Astrocyte (in vitro differentiated cells and primary cell): ENCODE measurements at regions not wholly inside any gene's neighbourhood (a gene's known extent, or its start where the extent isn't known, plus 50 kb on each side); places are given as distances from the start of the nearest gene placed in this dataset.

Experiments
- DNase-seq: peaks from one replicate; pipeline ENCODE4 v3.0.0-alpha.2; 2010; ENCODE audit warnings: low read depth
- FAIRE-seq: peaks from 2 replicates; lab custom pipeline; 2011; peaks lifted over from hg19 to GRCh38; lab: Jason Lieb, UNC
- H2AFZ ChIP-seq: 2 replicates; pipeline ENCODE4 v1.6.0; 2012; ENCODE audit warnings: low read depth, low read length, inconsistent platforms
- H3K27ac ChIP-seq: 2 replicates; pipeline ENCODE4 v1.5.1; 2011; ENCODE audit warnings: low read depth, low read length, inconsistent platforms
- H3K27me3 ChIP-seq: 2 replicates; pipeline ENCODE4 v1.6.0; 2011; ENCODE audit warnings: low read length, inconsistent platforms; ENCODE audit not compliant: insufficient read depth
- H3K36me3 ChIP-seq: 2 replicates; pipeline ENCODE4 v1.5.1; 2011; ENCODE audit warnings: low read length, inconsistent platforms; ENCODE audit not compliant: insufficient read depth
- H3K4me1 ChIP-seq: 2 replicates; pipeline ENCODE4 v1.5.1; 2011; ENCODE audit warnings: low read length, inconsistent platforms; ENCODE audit not compliant: insufficient read depth
- H3K4me2 ChIP-seq: 2 replicates; pipeline ENCODE4 v1.6.0; 2012; ENCODE audit warnings: low read length, inconsistent platforms
- H3K4me3 ChIP-seq: 2 replicates; pipeline ENCODE4 v1.5.1; 2011; ENCODE audit warnings: low read depth, mild to moderate bottlenecking, low read length, inconsistent platforms; ENCODE audit not compliant: insufficient read depth
- H3K79me2 ChIP-seq: 2 replicates; pipeline ENCODE4 v1.6.0; 2012; ENCODE audit warnings: mild to moderate bottlenecking, low read length, inconsistent platforms; ENCODE audit not compliant: insufficient read depth
- H3K9ac ChIP-seq: 2 replicates; pipeline ENCODE4 v1.6.0; 2012; ENCODE audit warnings: mild to moderate bottlenecking, low read length, inconsistent platforms
- H3K9me3 ChIP-seq: 2 replicates; pipeline ENCODE4 v1.5.1; 2012; ENCODE audit warnings: low read depth, mild to moderate bottlenecking, low read length, inconsistent platforms; ENCODE audit not compliant: insufficient read depth
- H4K20me1 ChIP-seq: 2 replicates; pipeline ENCODE4 v1.6.0; 2012; ENCODE audit warnings: low read length, inconsistent platforms; ENCODE audit not compliant: insufficient read depth
- H3K27ac Mint-ChIP-seq: one replicate; pipeline ENCODE4 v1.8.0; 2021; ENCODE audit warnings: mild to moderate bottlenecking, mixed read lengths; ENCODE audit not compliant: unreplicated experiment
- H3K27me3 Mint-ChIP-seq: one replicate; pipeline ENCODE4 v1.8.0; 2021; ENCODE audit warnings: low read depth, mixed read lengths; ENCODE audit not compliant: unreplicated experiment
- H3K36me3 Mint-ChIP-seq: one replicate; pipeline ENCODE4 v1.8.0; 2021; ENCODE audit warnings: low read depth, mixed read lengths; ENCODE audit not compliant: unreplicated experiment
- H3K4me1 Mint-ChIP-seq: one replicate; pipeline ENCODE4 v1.8.0; 2021; ENCODE audit warnings: low read depth, mixed read lengths; ENCODE audit not compliant: unreplicated experiment
- H3K4me3 Mint-ChIP-seq: one replicate; pipeline ENCODE4 v1.8.0; 2021; ENCODE audit warnings: mild to moderate bottlenecking, moderate library complexity, mixed read lengths; ENCODE audit not compliant: unreplicated experiment
- H3K9me3 Mint-ChIP-seq: one replicate; pipeline ENCODE4 v1.8.0; 2021; ENCODE audit warnings: mild to moderate bottlenecking, mixed read lengths; ENCODE audit not compliant: unreplicated experiment
- CTCF ChIP-seq: IDR thresholded peaks from 2 replicates; pipeline ENCODE4 v1.5.1; 2011; ENCODE audit warnings: low read depth, mild to moderate bottlenecking, inconsistent platforms, low read length, moderate library complexity; ENCODE audit not compliant: insufficient read depth
- EZH2 ChIP-seq: IDR thresholded peaks from 2 replicates; pipeline ENCODE4 v1.6.1; 2012; ENCODE audit warnings: mild to moderate bottlenecking, low read length, inconsistent platforms; ENCODE audit not compliant: insufficient read depth

- H3K36me3 ChIP-seq, result no peaks in the 10 kb centered on the region
- H3K9me3 Mint-ChIP-seq, result peaks cover 6% of the 10 kb centered on the region
- no peak overlapping the region for H3K9ac ChIP-seq
- H3K36me3 Mint-ChIP-seq, result no peaks in the 10 kb centered on the region
- H4K20me1 ChIP-seq, result no peaks in the 10 kb centered on the region
- no peak overlapping the region for H3K4me3 Mint-ChIP-seq
- H3K4me1 ChIP-seq, result peaks cover 3% of the 10 kb centered on the region
- peaks cover 3% of the 10 kb centered on the region for H3K9me3 ChIP-seq
- DNase-seq, result no peak
- no peak overlapping the region for H3K27ac Mint-ChIP-seq
- no peak overlapping the region for H3K4me2 ChIP-seq
- no peaks in the 10 kb centered on the region for H3K79me2 ChIP-seq
- no peak overlapping the region for H3K4me3 ChIP-seq
- FAIRE-seq, result no peak
- H3K27me3 ChIP-seq, result no peaks in the 10 kb centered on the region
- TF ChIP-seq CTCF, result no peak
- TF ChIP-seq EZH2, result no peak
- no peaks in the 10 kb centered on the region for H3K27me3 Mint-ChIP-seq
- H3K27ac ChIP-seq, result no peak overlapping the region
- peaks cover 15% of the 10 kb centered on the region for H3K4me1 Mint-ChIP-seq
- no peak overlapping the region for H2AFZ ChIP-seq
Observed at GRCh38 chr6:145480024-145480423, 255.3 kb downstream of the EPM2A start.

- H2AFZ ChIP-seq, result peak overlapping the region; percentile 21
- H3K27ac ChIP-seq, result no peak overlapping the region
- DNase-seq (peak; percentile 70), FAIRE-seq (no peak)
- no peak overlapping the region for H3K27ac Mint-ChIP-seq
- no peaks in the 10 kb centered on the region for H3K27me3 Mint-ChIP-seq
- H3K4me3 Mint-ChIP-seq, result no peak overlapping the region
- no peaks in the 10 kb centered on the region for H3K27me3 ChIP-seq
- H3K9me3 ChIP-seq, result no peaks in the 10 kb centered on the region
- TF ChIP-seq EZH2 (no peak), CTCF (no peak)
- peaks cover 15% of the 10 kb centered on the region for H3K4me1 Mint-ChIP-seq
- no peaks in the 10 kb centered on the region for H3K79me2 ChIP-seq
- H3K36me3 Mint-ChIP-seq, result no peaks in the 10 kb centered on the region
- no peak overlapping the region for H3K4me3 ChIP-seq
- peak overlapping the region; percentile 47 for H3K4me2 ChIP-seq
- H3K9me3 Mint-ChIP-seq, result peaks cover 3% of the 10 kb centered on the region
- no peak overlapping the region for H3K9ac ChIP-seq
- H3K36me3 ChIP-seq, result no peaks in the 10 kb centered on the region
- H3K4me1 ChIP-seq, result peaks cover 3% of the 10 kb centered on the region
- H4K20me1 ChIP-seq, result no peaks in the 10 kb centered on the region
Observed at GRCh38 chr6:145483191-145483996, 251.9 kb downstream of the EPM2A start.

- Histone ChIP-seq H3K27ac (no peak overlapping the region), H3K79me2 (no peaks in the 10 kb centered on the region), H3K4me3 (no peak overlapping the region), H2AFZ (no peak overlapping the region), H3K9ac (no peak overlapping the region), H3K36me3 (no peaks in the 10 kb centered on the region), H3K4me1 (peaks cover 3% of the 10 kb centered on the region), H3K27me3 (no peaks in the 10 kb centered on the region), H3K9me3 (no peaks in the 10 kb centered on the region), H4K20me1 (no peaks in the 10 kb centered on the region), H3K4me2 (no peak overlapping the region)
- no peak overlapping the region for H3K27ac Mint-ChIP-seq
- H3K36me3 Mint-ChIP-seq, result no peaks in the 10 kb centered on the region
- no peak overlapping the region for H3K4me3 Mint-ChIP-seq
- no peak for DNase-seq
- H3K27me3 Mint-ChIP-seq, result no peaks in the 10 kb centered on the region
- FAIRE-seq, result no peak
- TF ChIP-seq EZH2 (no peak), CTCF (no peak)
- H3K9me3 Mint-ChIP-seq, result peaks cover 3% of the 10 kb centered on the region
- H3K4me1 Mint-ChIP-seq, result peaks cover 15% of the 10 kb centered on the region
Observed at GRCh38 chr6:145485288-145485687, 250.0 kb downstream of the EPM2A start.
